ENCODE measurements at regions not wholly inside any gene's neighbourhood (a gene's known extent, or its start where the extent isn't known, plus 50 kb on each side); places are given as distances from the start of the nearest gene placed in this dataset.

- H3K36me3 ChIP-seq (ENCODE audit: insufficient read depth, low read length) = no peaks in the 10 kb centered on the region
- H3K27me3 ChIP-seq (ENCODE audit: insufficient read depth, low read depth, low read length) = no peaks in the 10 kb centered on the region
- no peak overlapping the region for H3K27ac ChIP-seq (ENCODE audit: low read length)
- H2AFZ ChIP-seq (ENCODE audit: low read depth, low read length) = no peak overlapping the region
- no peak overlapping the region for H3K4me2 ChIP-seq (ENCODE audit: low read length)
- no peak overlapping the region for H3K4me3 ChIP-seq (ENCODE audit: low read length)
- no peaks in the 10 kb centered on the region for H3K79me2 ChIP-seq (replicated peaks; ENCODE audit: insufficient read depth, low read length)
- no peaks in the 10 kb centered on the region for H4K20me1 ChIP-seq (ENCODE audit: insufficient read depth)
- no peaks in the 10 kb centered on the region for H3K9me2 ChIP-seq (ENCODE audit: insufficient read depth, low read length)
- no peak for TF ChIP-seq MXI1 (conservative IDR thresholded peaks at IDR 0.05; ENCODE audit: poor library complexity, severe bottlenecking)
- no peak for TF ChIP-seq TAF1 (IDR thresholded peaks at IDR 0.05; ENCODE audit: low read depth)
- no peak for TF ChIP-seq REST (IDR thresholded peaks at IDR 0.05; ENCODE audit: borderline replicate concordance)
- TF ChIP-seq CTCF (IDR thresholded peaks at IDR 0.05; ENCODE audit: poor library complexity, severe bottlenecking) = no peak
- TF ChIP-seq EZH2 (IDR thresholded peaks at IDR 0.05; ENCODE audit: borderline replicate concordance, insufficient read depth, low read length, poor library complexity, severe bottlenecking) = no peak
- no peak overlapping the region for H3K9ac ChIP-seq (ENCODE audit: low read length)
- no peaks in the 10 kb centered on the region for H3K9me3 ChIP-seq (ENCODE audit: low read length)
- H3F3A ChIP-seq (ENCODE audit: insufficient read depth, low read length, poor library complexity, severe bottlenecking) = no peaks in the 10 kb centered on the region
Measured at GRCh38 chr12:126492181-126492580, 1426.9 kb downstream of the AACS start.

- H4K20me1 ChIP-seq (ENCODE audit: insufficient read depth) = no peaks in the 10 kb centered on the region
- no peak overlapping the region for H3K27ac ChIP-seq (ENCODE audit: low read length)
- H3K9me3 ChIP-seq (ENCODE audit: low read length) = no peaks in the 10 kb centered on the region
- no peak overlapping the region for H3K9ac ChIP-seq (ENCODE audit: low read length)
- H2AFZ ChIP-seq (ENCODE audit: low read depth, low read length) = no peak overlapping the region
- H3K9me2 ChIP-seq (ENCODE audit: insufficient read depth, low read length) = no peaks in the 10 kb centered on the region
- no peak overlapping the region for H3K4me3 ChIP-seq (ENCODE audit: low read length)
- H3K36me3 ChIP-seq (ENCODE audit: insufficient read depth, low read length) = no peaks in the 10 kb centered on the region
- no peak overlapping the region for H3K4me2 ChIP-seq (ENCODE audit: low read length)
- H3F3A ChIP-seq (ENCODE audit: insufficient read depth, low read length, poor library complexity, severe bottlenecking) = no peaks in the 10 kb centered on the region
- no peaks in the 10 kb centered on the region for H3K79me2 ChIP-seq (replicated peaks; ENCODE audit: insufficient read depth, low read length)
- TF ChIP-seq CTCF (IDR thresholded peaks at IDR 0.05; ENCODE audit: poor library complexity, severe bottlenecking) (no peak), SMC3 (conservative IDR thresholded peaks at IDR 0.05; ENCODE audit: poor library complexity) (no peak), TAF1 (IDR thresholded peaks at IDR 0.05; ENCODE audit: low read depth) (no peak), EP300 (conservative IDR thresholded peaks at IDR 0.05; ENCODE audit: poor library complexity, severe bottlenecking) (no peak), POLR2AphosphoS5 (IDR thresholded peaks at IDR 0.05) (no peak), REST (IDR thresholded peaks at IDR 0.05; ENCODE audit: borderline replicate concordance) (no peak), MXI1 (conservative IDR thresholded peaks at IDR 0.05; ENCODE audit: poor library complexity, severe bottlenecking) (no peak)
- H3K27me3 ChIP-seq (ENCODE audit: insufficient read depth, low read depth, low read length) = no peaks in the 10 kb centered on the region
Measured at GRCh38 chr12:126493366-126494108, 1428.3 kb downstream of the AACS start.
